ENCODE measurements at regions not wholly inside any gene's neighbourhood (a gene's known extent, or its start where the extent isn't known, plus 50 kb on each side); places are given as distances from the start of the nearest gene placed in this dataset.

GRCh38 chr5:115430374-115430773, 114.2 kb downstream of the FEM1C start:
- no peak overlapping the region for H2BK15ac ChIP-seq (ENCODE audit: low read depth, low read length)
- whole genome bisulfite sequencing, 2 experiments (ENCODE audit: extremely low coverage in 2 of 2, insufficient read length in 1 of 2): 40% methylated on average over 1 of the region's 2 CpGs; no CpG with 5 or more reads in 1 of the 2 experiments
- no peak overlapping the region for H3K4me3 ChIP-seq (ENCODE audit: insufficient read depth, low read depth, low read length)
- H3K18ac ChIP-seq (ENCODE audit: low read depth, low read length): no peak overlapping the region
- no peak overlapping the region for H2BK20ac ChIP-seq (ENCODE audit: low read depth, low read length)
- peaks cover 11% of the 10 kb centered on the region for H3K9me1 ChIP-seq (ENCODE audit: insufficient read depth, low read length)
- ChIA-PET POLR2A (ENCODE audit: unreplicated experiment) (no interaction called here), CTCF (no interaction called here)
- no peak overlapping the region for H2AK9ac ChIP-seq (replicated peaks; ENCODE audit: low read depth, low read length, poor library complexity)
- no peak overlapping the region for H4K5ac ChIP-seq (ENCODE audit: low read depth, low read length)
- dilution Hi-C loops (cut with HindIII; ENCODE audit: low sequenced_read_pairs, unreplicated experiment) (no loop called here), intact Hi-C loops (cut with micrococcal nuclease) (no loop called here), in situ Hi-C loops (cut with MboI; ENCODE audit: low sequenced_read_pairs) (no loop called here)
- no peak for TF ChIP-seq MAZ (IDR thresholded peaks at IDR 0.05; ENCODE audit: borderline replicate concordance, low read depth, low read length)
- TF ChIP-seq SMC3 (IDR thresholded peaks at IDR 0.05; ENCODE audit: low read depth, low read length): no peak
- no peak for TF ChIP-seq RAD21 (IDR thresholded peaks at IDR 0.05; ENCODE audit: low read length)
- TF ChIP-seq BHLHE40 (IDR thresholded peaks at IDR 0.05; ENCODE audit: low read depth, low read length): no peak
- TF ChIP-seq RCOR1 (IDR thresholded peaks at IDR 0.05; ENCODE audit: insufficient replicate concordance, low read length): no peak
- TF ChIP-seq CHD1 (IDR thresholded peaks at IDR 0.05; ENCODE audit: low read depth, low read length): no peak
- no peak for TF ChIP-seq NFE2L2 (IDR thresholded peaks at IDR 0.05; ENCODE audit: low read depth, low read length)
- no peak for TF ChIP-seq CEBPB (IDR thresholded peaks at IDR 0.05; ENCODE audit: low read depth, low read length)
- no peak for TF ChIP-seq POLR2A (IDR thresholded peaks at IDR 0.05; ENCODE audit: low read depth, low read length)
- no peak for TF ChIP-seq ELK1 (IDR thresholded peaks at IDR 0.05; ENCODE audit: borderline replicate concordance, low read depth, low read length)
- no peak for TF ChIP-seq USF2 (IDR thresholded peaks at IDR 0.05; ENCODE audit: low read depth, low read length)
- TF ChIP-seq FOS (IDR thresholded peaks at IDR 0.05; ENCODE audit: low read depth, low read length): no peak
- no peak for TF ChIP-seq CTCF (conservative IDR thresholded peaks at IDR 0.05; ENCODE audit: low read depth, low read length)
- H3K9ac ChIP-seq (ENCODE audit: low read depth, low read length): no peak overlapping the region
- H3K14ac ChIP-seq (replicated peaks; ENCODE audit: low read depth, low read length): no peak overlapping the region
- no peak overlapping the region for H2BK5ac ChIP-seq (ENCODE audit: low read depth, low read length, poor library complexity, severe bottlenecking)
- no peaks in the 10 kb centered on the region; the same call in 1 of the 2 replicates for H3K27me3 ChIP-seq (ENCODE audit: control insufficient read depth, insufficient read depth, low read length)
- H4K91ac ChIP-seq (ENCODE audit: insufficient read depth, low read depth, low read length): no peak overlapping the region
- H2BK120ac ChIP-seq (ENCODE audit: low read depth, low read length): no peak overlapping the region
- no peak for DNase-seq
- H3K36me3 ChIP-seq (ENCODE audit: control insufficient read depth, insufficient read depth, low read length): no peaks in the 10 kb centered on the region
- H3K9me3 ChIP-seq (ENCODE audit: control insufficient read depth, insufficient read depth, low read length): no peaks in the 10 kb centered on the region
- BruUV-seq (replicated peaks): no TSS peak
- H2AFZ ChIP-seq (replicated peaks; ENCODE audit: low read length, poor library complexity): no peak overlapping the region
- no peak for ATAC-seq (ENCODE audit: low read depth)
- no peaks in the 10 kb centered on the region for H3K79me1 ChIP-seq (ENCODE audit: low read depth in 1 of 2, low read length in 2 of 2)
- no peak overlapping the region for H2AK5ac ChIP-seq (ENCODE audit: low read depth, low read length)
- no peak overlapping the region for H3K4ac ChIP-seq (ENCODE audit: low read depth, low read length)
- peaks cover 8% of the 10 kb centered on the region for H3K4me1 ChIP-seq (ENCODE audit: control insufficient read depth, insufficient read depth, low read length)
- H3K27ac ChIP-seq (ENCODE audit: insufficient read depth, low read length): no peak overlapping the region
- no peak overlapping the region for H3K23ac ChIP-seq (ENCODE audit: low read depth, low read length)
- H3K4me2 ChIP-seq (ENCODE audit: low read depth, low read length): no peak overlapping the region
- no peak overlapping the region for H3K56ac ChIP-seq (ENCODE audit: extremely low read depth, insufficient read depth, low read length)
- no peak overlapping the region for H4K8ac ChIP-seq (ENCODE audit: low read depth in 2 of 2, low read length in 2 of 2)
- H4K20me1 ChIP-seq (ENCODE audit: insufficient read depth, low read length): no peaks in the 10 kb centered on the region

All from IMR-90 (cell line).